Activated naive CD4-positive, alpha-beta T cell treated with anti-CD3 and anti-CD28 coated beads, Interleukin-2, amount 50 U/mL, for 16 hours (primary cell): ENCODE measurements at regions not wholly inside any gene's neighbourhood (a gene's known extent, or its start where the extent isn't known, plus 50 kb on each side); places are given as distances from the start of the nearest gene placed in this dataset.
A peak's percentile ranks its signal among the peaks of the same experiment; 100 is the strongest.

Experiments used
- DNase-seq: peaks from one replicate; pipeline ENCODE4 v3.0.0-alpha.2; 2020

DNA sequence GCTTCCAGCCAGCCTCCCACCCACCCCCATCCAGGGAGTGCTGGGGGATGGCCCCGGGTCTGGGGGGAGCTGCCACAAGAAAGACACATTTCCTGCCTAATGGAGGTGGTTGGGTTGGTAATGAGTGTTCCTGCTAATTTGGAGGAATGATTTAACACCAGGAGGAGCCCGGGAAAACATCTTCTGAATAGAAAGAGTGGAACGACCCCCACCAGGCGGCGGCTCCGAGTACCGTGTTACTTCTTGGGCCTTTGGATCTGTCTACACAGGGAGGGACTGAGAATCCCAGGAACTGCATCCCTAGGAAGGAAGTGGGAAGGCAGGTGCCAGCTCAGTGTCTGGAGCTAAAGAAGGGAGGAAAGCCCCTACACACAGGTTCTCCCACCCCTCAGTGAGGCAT lies 64.6 kb downstream of the TSPAN17 start:
- DNase-seq = no peak

DNA sequence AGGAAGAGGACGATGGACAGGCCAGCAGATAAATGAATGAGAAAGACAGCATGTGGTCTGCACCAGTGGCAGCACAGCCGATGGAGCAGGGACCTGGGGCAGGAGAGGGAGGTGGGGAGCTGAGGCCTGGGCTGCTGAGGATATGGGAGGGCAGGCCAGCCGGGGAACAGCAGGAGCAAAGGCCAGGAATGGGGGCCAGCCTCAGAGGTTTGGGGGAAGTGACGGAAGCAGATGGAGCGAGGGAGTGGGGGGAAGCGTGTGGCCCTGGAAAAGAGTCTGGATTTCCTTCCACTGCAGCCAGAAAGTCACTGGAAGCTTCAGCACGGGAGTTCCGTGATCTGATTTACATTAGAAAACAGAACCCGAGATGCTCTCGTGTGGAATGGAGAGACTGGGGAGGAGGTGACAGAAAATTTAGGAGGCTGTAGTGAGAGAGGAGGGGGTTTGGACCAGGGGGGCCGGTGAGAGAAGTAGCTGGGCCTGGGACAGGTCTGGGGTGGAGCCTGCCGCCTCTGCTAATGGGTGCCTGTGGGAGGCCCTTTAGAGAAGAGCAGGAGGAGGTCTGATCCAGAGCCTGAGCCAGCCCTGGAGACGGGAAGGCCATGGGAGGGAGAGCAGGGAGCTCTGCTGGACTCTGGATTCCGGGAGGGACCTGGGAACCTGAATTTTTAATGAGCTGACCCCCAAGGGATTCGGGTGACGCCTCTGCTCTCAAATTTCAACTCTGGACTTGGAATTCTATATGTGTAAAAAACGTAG lies 65.4 kb downstream of the TSPAN17 start:
- no peak for DNase-seq

DNA sequence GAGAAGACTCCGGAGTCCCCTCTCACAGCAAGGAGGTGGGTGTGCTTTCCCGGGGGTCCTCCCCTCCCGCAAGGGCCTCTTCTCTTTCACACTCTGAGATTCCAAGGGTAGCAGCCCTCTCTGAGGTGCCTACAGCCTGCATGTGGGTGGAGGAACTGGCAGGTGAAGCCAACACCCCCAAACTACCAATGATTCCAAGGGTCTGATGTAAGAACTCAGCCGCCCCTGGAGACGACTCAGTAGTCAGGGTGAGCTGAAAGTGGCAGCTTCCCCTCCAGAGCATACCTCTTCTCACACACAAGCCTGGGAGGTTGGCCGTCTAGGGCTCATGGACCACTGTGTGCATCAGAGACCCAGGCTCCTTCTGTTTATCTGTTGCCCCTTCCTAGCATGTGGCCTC lies 66.1 kb downstream of the TSPAN17 start:
- no peak for DNase-seq

DNA sequence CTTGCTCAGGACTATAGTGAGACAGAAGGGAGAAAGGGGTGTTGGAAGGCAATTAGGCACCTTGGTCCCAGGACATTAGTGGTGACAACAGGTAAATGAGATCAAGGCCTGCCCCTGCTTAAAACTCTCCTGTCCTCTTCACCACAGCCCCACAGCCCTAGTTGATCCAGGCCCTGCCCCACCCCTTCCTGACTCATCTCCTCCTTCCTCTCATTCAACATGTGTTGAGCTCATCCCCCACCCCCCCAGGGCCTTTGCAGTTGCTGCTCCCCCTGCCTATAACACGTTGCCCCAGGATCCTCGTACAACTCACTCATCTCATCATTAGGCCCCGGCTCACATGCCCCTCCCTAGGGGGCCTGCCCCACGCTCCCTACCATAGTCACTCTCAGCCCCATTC lies 66.8 kb downstream of the TSPAN17 start:
- no peak for DNase-seq

DNA sequence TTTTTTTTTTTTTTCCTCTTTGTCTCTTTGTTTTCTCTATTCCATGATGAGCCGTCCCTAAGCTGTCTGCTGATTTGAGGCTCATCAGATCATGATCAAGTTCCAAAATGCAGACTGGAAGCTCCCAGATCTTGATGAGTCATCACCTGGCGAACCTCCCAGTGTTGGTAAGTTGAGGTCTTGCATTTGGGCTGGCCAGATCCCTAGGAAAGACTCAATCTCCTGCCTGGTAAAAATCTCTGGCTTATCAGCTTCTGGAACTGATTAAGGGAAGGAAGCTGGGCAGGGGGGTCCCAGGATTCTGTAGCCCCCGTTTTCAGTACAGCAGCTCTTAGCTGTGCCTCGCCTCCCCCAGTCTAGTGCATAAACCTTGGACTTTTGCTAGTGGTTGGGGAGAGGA lies 69.0 kb downstream of the TSPAN17 start:
- DNase-seq = no peak

DNA sequence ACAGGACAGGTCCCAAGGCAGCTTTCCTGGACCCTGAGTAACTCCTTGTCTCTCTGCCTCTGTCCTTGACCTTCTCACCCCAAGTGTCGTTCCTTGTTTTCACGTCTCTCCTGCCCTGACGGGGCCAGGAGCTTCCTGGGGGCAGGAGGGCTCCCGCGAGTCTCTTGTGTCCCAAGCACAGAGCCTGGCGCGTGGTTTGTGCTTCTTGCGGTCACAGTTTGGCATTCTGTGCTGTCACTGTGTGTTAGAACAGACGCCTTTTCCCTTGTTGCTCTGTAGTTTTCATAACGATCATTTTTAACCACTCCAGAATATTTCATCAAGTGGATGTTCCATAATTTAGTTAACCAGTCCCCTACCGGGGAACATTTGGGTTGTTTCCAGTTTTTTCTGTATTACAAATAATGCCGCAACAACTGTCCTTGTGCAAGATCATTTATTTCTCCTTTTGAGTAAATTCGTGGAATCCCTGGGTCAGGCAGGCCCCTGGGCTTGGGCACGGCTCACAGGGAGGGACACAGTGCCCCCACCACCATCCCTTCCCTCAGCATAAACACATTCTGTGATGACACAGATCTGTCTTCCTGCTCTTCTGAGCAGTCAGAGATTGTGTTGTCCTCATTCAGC lies 71.9 kb downstream of the TSPAN17 start:
- DNase-seq = no peak

DNA sequence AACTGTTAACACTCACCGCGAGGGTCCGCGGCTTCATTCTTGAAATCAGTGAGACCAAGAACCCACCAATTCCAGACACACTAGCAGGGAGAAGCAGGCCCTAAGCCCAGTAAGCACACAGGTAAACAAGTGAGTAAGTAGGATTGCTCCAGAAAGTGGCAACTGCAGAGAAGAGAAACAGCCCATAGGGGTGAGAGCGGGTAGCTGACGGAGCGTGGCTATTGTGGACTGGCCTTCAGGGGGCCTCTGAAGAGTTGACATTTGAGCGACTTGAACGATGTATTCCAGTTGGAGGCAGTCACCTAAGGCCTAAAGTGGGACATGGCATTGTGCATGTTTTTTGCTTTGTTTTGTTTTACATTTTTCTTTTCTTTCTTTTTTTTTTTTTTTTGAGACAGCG lies 74.2 kb downstream of the TSPAN17 start:
- DNase-seq = no peak

DNA sequence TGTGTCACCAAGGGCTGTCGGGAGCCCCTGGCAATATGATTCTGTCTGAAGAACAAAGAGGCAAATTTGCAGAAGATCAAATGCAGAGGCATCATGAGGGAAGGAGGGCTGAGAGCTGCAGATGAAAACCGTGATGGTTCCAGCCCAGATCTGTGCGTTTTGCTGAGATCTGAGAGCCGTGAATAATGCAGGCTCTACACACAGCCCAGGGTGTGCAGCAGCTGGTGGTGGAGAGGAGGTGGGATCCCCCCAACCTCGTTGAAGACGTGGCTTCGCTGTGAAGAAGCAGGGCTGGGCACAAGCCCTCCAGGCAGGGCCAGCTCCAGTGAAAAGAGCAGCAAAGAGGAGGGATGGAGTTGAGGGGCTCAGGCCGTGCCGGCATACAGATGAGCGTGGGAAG lies 75.5 kb downstream of the TSPAN17 start:
- no peak for DNase-seq

DNA sequence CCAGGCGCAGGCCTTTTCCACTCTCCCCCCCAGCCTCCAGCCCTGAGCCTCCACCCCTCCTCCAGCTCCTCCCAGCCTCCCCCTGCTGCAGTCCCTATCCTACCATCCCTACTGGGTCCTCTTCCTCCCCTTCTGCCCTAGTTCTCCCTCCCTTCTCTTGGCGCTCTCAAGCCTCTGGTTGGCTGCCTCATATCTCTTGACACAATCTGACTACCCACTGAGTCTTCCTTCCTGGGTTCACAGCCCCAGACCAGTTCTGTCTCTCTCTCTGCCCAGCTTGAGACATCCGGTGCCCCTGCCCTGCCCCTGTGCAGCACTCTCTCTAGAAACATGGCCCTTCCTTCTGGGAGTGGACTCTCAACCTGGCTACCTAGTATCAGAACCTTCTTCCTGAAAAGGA lies 76.2 kb downstream of the TSPAN17 start:
- DNase-seq = no peak

DNA sequence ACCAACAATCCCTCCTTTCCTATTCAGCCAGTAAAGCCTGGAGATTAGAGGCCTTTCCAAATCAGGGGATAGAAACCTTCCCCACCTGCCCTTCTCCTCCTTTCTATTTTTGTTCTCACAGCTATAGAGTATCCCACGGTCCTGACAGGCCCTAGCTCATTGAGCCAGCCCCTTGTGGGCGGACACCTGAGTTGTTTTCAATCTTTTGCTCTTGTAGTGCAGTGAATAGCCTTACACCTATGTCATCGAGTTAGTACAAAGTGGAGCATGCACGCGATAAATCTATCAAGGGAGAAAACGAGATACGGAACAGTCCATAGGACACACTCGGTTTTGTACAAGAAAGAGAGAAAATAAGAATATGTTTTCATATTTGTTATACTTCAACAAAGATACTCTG lies 77.2 kb downstream of the TSPAN17 start:
- no peak for DNase-seq

DNA sequence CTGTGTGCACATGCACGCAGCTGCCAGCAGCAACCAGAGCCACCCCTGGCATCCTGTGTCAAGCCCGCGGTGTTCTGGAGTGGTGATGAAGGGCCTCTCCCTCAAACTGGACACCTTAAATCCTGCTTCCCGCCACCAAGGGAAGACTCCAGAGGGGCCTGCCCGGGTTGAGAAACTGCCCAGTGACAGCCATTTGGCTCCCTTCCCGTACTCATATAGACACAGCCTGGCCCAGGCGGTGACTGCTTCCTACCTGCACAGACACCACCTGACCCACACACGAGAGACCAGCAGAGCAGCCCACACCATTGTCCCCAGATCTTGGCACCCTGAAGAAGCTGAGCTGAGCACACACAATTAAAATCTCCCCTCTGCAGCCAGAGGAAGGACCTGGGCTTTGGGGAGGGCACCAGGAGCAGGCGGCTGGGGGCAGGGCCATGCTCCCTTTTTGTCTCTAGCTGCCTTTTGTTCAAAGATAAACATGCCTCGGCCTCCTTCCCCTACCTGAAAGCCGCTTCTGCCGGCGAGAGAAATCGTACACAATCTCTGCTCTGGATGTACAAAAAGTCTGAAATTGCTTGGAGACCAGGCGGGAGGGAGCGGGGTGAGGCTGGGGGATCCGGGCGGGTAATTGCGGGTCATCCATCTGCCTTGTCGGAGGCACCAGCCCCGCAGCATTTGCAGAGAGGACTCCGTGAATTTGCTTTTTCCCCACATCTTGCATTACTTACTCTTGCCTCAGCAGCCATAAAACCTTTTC lies 78.4 kb downstream of the TSPAN17 start:
- DNase-seq = no peak

DNA sequence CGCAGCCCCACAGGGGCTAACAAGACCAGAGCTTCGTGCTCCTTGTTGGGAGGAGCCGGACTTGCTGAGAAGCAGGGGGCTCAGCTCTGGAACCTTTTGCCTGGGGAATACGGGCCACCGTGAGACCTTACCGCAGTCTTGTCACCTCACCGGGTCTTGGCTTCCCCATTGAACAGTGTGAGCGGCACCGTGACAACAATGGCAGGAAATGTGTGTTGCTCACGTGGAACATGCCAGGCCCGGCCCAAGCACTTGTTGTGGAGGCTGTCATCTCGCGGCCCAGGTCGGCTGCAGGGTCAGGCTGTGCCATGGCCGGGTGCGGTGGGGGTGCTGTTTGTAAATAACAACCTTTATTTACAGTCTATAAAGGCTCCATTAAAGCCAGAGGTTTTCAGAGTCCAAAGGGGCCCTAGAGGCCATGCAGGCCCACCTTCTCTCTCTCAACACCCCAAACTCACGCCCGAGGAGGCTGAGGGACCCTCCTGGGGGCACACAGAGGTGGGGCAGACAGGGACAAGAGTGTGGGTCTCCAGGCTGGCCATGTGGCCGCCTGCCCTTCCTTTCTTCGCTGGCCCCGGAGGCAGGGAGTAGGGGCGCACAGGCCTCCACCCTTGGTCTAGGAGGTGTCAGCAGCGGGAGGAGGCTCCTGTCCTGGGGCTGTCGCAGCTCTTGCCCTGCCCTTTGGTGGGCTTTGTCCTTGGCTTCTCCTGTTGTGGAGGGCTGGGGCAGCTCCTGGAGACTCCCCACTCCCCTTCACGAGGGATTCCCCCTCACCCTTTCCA lies 79.7 kb downstream of the TSPAN17 start:
- no peak for DNase-seq

DNA sequence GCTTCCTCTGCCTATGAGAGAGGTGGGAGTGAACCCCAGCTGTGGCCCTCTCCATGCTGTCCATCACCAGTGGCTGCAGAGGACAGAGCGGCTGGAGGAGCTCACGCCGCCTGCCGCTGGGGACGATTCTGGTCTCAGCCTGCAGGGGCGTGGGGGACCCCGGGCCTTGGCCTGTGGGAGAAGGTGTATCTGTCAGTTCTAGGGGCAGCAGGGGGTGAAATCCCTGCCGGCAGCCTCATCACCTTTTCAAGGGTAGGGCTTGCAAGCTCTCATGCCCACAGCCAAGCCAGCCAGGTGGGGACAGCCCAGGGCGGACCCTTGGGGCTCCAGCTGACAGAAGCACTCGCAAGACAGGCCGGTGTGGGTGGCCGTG lies 80.2 kb downstream of the TSPAN17 start:
- no peak for DNase-seq

DNA sequence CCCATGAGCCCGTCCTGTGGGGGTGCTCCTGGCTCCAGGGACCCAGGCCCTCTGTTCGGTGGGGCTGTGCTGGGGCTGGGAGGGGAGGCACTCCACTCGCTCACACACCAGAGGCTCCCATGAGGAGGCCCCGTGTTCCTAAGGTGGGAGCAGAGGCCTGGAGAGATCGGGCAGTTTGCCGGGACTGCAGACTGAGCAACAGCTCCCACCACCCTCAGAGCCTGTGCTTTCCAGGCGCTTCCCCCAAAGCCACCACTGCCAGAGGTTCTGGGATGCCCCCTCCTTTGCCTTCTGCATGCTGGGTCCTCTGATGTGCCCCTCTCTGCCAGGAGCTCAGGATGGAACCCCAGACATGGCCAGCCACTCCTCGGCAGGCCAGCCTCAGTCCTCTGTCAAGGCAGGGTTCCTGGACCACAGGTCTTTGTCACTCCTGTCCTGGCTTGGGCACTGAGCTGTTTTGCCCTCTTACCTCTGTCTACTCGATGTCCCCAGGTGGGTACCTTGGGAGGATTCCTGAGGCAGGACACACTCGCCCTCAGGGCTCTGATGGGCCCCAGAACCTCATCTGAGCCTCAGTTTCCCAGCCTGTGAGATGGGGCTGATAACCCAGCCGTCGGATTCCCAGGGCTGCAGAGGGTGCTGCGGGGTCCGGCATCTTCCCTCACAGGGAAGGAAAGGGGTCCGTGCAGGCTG lies 80.8 kb downstream of the TSPAN17 start:
- DNase-seq = no peak

DNA sequence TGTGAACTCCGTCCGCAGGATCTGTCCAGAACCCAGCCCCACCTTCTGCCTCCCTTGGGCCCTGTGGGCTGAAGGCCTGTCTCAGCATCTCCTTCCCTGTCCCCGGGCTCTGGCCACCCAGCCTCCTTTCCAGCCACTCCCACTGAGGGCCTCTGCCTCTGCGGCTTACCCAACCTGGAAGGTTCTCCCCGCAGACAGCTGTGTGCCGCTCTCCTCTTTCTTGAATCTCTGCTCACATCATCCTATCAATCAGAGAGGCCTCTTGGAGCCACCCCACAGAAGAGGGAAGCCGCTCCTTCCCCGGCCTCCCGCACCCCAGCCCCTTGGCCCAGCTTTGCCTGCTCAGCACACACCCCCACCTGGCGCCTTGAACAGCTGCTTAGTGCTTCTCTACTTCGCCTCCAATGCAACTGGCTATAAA lies 81.5 kb upstream of the UNC5A start:
- DNase-seq = no peak

DNA sequence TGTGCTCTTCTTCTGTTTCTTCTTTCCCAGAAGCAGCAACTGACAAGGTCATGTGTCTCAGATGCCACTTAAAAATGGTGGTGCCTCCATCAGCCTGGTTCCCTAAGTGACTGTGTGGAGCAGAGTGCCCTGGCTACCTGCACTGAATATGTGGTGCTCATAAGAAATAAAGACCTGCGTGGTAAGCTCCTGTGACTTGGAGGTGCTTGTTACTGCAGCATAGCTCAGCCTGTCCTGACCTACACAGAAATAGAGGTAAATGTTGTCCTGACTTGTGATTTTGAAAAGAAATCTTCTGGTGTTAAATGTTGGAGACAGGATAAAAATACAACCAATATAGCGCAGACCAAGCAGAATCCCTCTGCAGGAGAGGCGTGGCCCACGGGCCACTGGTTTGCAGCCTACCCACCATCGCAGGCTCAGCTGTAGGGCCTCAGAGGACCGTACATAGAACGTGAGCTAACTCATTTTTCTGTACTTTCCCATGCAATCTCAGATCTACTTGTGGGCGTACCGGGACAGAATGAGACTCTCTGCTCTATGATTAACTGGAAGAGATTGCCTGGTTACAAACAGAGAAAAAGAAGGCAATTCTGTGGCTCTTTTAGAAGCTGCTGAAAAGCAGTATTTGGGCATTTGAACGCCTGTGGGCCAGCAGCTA lies 79.4 kb upstream of the UNC5A start:
- DNase-seq = no peak

DNA sequence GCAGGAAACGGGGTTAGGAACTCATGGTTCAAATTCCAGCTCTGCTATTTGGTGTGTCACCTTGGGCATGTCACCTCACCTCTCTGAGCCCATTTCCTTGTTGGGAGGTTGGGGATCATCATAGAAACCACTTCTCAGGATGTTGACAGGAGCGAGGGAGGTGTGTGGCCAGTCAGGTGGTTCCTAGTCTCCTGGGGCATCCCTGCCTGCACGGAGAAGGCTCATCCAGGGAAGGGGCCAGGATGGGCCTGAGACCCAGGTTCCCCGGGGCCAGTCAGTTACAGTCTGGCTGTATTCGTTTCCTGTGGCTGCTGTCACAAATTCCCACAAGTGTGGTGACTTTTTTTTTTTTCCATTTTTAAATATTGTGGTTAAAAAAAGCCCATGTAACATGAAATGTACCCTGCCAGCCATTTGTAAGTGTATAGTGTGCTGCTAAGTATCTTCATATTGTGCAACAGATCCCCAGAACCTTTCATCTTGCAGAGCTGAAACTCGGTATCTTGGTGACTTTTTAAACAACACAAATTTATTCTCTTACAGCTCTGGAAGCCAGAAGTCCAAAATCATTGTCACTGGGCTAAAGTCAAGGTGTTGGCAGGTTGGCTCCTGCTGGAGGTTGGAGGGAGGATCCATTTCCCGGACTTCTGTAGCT lies 78.7 kb upstream of the UNC5A start:
- no peak for DNase-seq

DNA sequence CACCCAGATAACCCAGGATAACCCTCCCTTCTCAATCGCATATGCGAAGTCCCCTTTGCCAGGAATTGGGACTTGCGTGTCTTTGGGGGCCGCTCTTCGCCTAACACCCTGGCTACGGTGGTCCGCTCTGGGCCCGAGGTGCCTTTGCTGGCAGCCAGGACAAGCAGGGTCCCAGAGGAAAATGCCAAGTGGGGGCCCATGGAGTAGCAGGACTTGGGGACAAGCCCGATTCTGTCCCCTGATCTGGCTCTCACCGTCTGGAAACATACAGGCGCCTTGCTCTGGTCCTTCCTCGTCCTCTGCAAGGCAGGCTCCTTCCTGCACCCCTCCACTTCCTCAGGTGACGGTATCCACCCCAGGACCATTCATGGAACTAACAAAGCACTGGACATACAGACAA lies 78.1 kb upstream of the UNC5A start:
- peak; percentile 5 for DNase-seq

DNA sequence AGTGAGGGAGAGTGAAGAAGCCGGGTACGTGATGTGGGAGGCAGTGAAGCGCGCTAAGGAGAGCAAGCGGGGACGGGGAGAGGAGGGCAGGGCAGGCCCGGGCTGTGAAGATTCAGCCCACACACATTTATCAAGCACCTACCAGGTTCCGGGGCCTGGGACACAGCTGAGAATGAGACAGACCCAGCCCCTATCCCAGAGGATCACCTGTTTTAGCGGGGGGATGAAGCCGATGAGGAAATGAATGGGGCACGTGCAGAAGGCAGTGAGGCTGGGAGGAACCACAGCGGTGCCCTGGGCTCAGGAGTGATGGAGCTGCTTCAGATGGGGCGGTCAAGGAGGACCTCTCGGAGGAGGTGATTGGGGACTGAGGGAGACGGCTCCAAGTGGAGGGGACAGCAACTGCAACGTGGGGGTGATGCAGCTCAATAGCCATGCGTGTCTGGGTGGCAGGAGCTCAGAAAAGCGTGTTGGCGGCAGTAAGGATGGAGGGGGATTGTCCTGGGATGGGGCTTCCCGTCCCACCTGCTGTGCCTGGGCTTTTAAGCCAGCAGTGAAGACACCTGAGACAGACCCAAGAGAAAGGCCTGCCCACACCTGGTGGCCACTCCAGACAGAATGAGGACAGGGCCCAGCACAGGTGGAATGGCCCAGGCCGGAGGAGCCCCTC lies 77.5 kb upstream of the UNC5A start:
- DNase-seq = peak; percentile 2

DNA sequence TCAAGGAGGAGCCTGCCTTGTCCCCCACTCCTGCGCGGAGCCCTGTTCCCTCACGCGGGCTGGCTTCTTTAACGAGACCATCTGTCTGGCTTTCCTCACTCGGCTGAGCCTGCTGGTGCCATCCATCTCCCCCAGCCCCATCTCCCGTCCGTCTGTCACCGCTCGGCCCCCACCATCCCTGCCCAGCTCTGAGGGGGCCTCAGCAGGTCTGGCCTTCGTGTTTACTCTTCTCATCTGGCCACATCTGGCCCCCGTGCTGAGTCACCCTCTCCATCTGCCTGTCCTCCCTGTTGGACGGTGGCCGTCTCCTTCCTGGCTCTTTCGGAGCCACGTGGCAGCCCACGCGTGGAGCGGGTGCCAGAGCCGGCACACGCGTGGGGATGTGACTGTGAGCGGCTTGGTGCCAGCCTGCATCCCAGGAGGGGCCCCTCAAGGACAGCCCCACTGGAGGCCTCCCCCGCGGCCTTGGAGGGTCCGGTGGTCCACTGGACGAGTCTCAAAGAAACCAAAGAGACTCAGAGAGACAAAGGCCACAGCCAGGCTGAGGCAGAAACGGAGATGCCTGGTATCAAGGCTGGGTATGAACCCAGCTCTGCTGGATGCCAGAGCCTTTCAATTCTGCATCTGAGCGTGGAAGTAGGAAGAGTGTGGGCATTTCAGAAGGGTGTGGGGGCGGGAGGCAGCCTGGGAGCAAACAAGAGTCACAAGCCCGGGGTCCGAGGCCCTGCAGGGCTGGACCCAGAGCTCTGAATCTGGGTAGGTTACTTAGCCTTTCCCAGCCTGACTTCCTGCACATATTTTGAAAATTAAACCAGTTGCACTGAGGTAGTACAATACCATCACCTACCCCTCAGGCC lies 76.7 kb upstream of the UNC5A start:
- DNase-seq = no peak
